Endothelial cell of umbilical vein (primary cell): ENCODE measurements at regions not wholly inside any gene's neighbourhood (a gene's known extent, or its start where the extent isn't known, plus 50 kb on each side); places are given as distances from the start of the nearest gene placed in this dataset.

Experiments used
- BruUV-seq: library from RNA; stranded (reverse); fragments of 400-500 nt; replicated peaks from 2 replicates; lab custom pipeline; 2021; lab: Mats Ljungman, UMichigan
- CTCF ChIA-PET: fragments of 300-600, 350-600 bp; sonication (Branson Sonifier 250); formaldehyde crosslinking; loops from one replicate; lab custom pipeline; 2021; ENCODE audit warnings: antibody characterized with exemption, inconsistent platforms; lab: Charles Lee
- POLR2A ChIA-PET: fragments of 300-600, 350-600 bp; sonication (Branson Sonifier 250); formaldehyde crosslinking; loops from one replicate; lab custom pipeline; 2021; ENCODE audit warnings: antibody characterized with exemption, inconsistent platforms; lab: Charles Lee
- DNase-seq: peaks from one replicate; pipeline ENCODE4 v3.0.0-alpha.2; 2011; ENCODE audit warnings: low read depth, low spot score
- FAIRE-seq: peaks from 2 replicates; lab custom pipeline; 2011; peaks lifted over from hg19 to GRCh38; lab: Jason Lieb, UNC
- H2AFZ ChIP-seq: 2 replicates; pipeline ENCODE4 v1.6.0; 2012; ENCODE audit warnings: low read depth, low read length, control low read depth, inconsistent platforms
- H3K27ac ChIP-seq: 2 replicates; pipeline ENCODE4 v1.5.1; 2011; ENCODE audit warnings: low read depth, mild to moderate bottlenecking, control low read depth, low read length, moderate library complexity; ENCODE audit not compliant: insufficient read depth
- H3K27me3 ChIP-seq, 2 experiments: 2 replicates each; pipeline versions ENCODE4 v1.6.0 to v1.6.1; 2011; ENCODE audit warnings: low read length in 2 of 2, mixed read lengths in 1 of 2; ENCODE audit not compliant: control insufficient read depth in 2 of 2, insufficient read depth in 2 of 2
- H3K36me3 ChIP-seq, 2 experiments: 2 replicates in 1 of 2; 3 replicates in 1 of 2; pipeline ENCODE4 v1.5.1; 2011; ENCODE audit warnings: low read length in 2 of 2, mild to moderate bottlenecking in 1 of 2, moderate library complexity in 1 of 2; ENCODE audit not compliant: control insufficient read depth in 2 of 2, insufficient read depth in 2 of 2; ENCODE audit errors: extremely low read depth in 1 of 2
- H3K4me1 ChIP-seq: 3 replicates; pipeline ENCODE4 v1.5.1; 2011; ENCODE audit warnings: mild to moderate bottlenecking, low read length; ENCODE audit not compliant: control insufficient read depth, insufficient read depth; ENCODE audit errors: extremely low read depth
- H3K4me2 ChIP-seq: 2 replicates; pipeline ENCODE4 v1.6.1; 2011; ENCODE audit warnings: low read length, control low read depth, mixed read lengths; ENCODE audit not compliant: insufficient read depth
- H3K4me3 ChIP-seq, 3 experiments: fragments of 200-600 bp in 1 of 3; sonication (generic), shearing (Covaris generic) in 1 of 3; replicated peaks in 1 of 3; 2 replicates each; pipeline ENCODE4 v1.5.1; 2011 to 2016; ENCODE audit warnings: control low read depth in 3 of 3, low read length in 3 of 3, mild to moderate bottlenecking in 2 of 3, inconsistent platforms in 1 of 3, low read depth in 1 of 3, moderate library complexity in 1 of 3; ENCODE audit not compliant: insufficient read depth in 1 of 3
- H3K79me2 ChIP-seq: 2 replicates; pipeline ENCODE4 v1.6.0; 2012; ENCODE audit warnings: low read length, inconsistent platforms; ENCODE audit not compliant: control insufficient read depth, insufficient read depth
- H3K9ac ChIP-seq: replicated peaks from 2 replicates; pipeline ENCODE3; 2011; ENCODE audit warnings: low read length, control low read depth; ENCODE audit not compliant: insufficient read depth; ENCODE audit errors: extremely low read depth
- H3K9me1 ChIP-seq: replicated peaks from 3 replicates; pipeline ENCODE4 v1.6.0; 2011; ENCODE audit warnings: mild to moderate bottlenecking, low read length; ENCODE audit not compliant: control insufficient read depth, insufficient read depth; ENCODE audit errors: extremely low read depth
- H3K9me3 ChIP-seq: replicated peaks from 2 replicates; pipeline ENCODE4 v1.5.1; 2012; ENCODE audit warnings: low read length, inconsistent platforms; ENCODE audit not compliant: control insufficient read depth, insufficient read depth
- H4K20me1 ChIP-seq: replicated peaks from 2 replicates; pipeline ENCODE3; 2011; ENCODE audit warnings: mild to moderate bottlenecking, low read length; ENCODE audit not compliant: control insufficient read depth, insufficient read depth; ENCODE audit errors: extremely low read depth
- EZH2 ChIP-seq: IDR thresholded peaks from 2 replicates; pipeline ENCODE4 v1.6.1; 2012; ENCODE audit warnings: borderline replicate concordance, low read depth, mild to moderate bottlenecking, moderate library complexity, low read length, inconsistent platforms; ENCODE audit not compliant: severe bottlenecking
- FOS ChIP-seq: IDR thresholded peaks from 2 replicates; pipeline ENCODE4 v1.6.1; 2011; ENCODE audit warnings: mild to moderate bottlenecking, low read length, moderate library complexity, borderline replicate concordance; ENCODE audit not compliant: insufficient read depth
- JUN ChIP-seq: IDR thresholded peaks from 2 replicates; pipeline ENCODE4 v1.6.1; 2011; ENCODE audit warnings: borderline replicate concordance, low read depth; ENCODE audit not compliant: insufficient read length, insufficient read depth
- MYC ChIP-seq: IDR thresholded peaks from one replicate; pipeline ENCODE4 v1.6.1; 2011; ENCODE audit warnings: mild to moderate bottlenecking, low read depth, low read length
- POLR2A ChIP-seq: IDR thresholded peaks from 2 replicates; pipeline ENCODE4 v1.6.1; 2012; ENCODE audit warnings: low read depth, mild to moderate bottlenecking, control low read depth, low read length
- dilution Hi-C: fragments of 300-500 bp; cut with MboI; formaldehyde crosslinking; loops from one replicate; pipeline ENCODE4 v1.15.0; 2019; ENCODE audit warnings: low sequenced_read_pairs; ENCODE audit not compliant: extremely low pct_ligation_motif_present
- intact Hi-C: fragments of 100-400 bp; cut with micrococcal nuclease; formaldehyde crosslinking; loops from one replicate; pipeline ENCODE4 v1.10.0; 2022
- TF ChIP-seq, protein P1 (sequence below): IDR thresholded peaks from 2 replicates; pipeline ENCODE4 v1.6.1; 2011; ENCODE audit not compliant: insufficient read depth, insufficient read length

- POLR2A ChIA-PET = no interaction called here
- BruUV-seq = no TSS peak
- FAIRE-seq (no peak), DNase-seq (no peak)
- TF ChIP-seq, protein P1, sequence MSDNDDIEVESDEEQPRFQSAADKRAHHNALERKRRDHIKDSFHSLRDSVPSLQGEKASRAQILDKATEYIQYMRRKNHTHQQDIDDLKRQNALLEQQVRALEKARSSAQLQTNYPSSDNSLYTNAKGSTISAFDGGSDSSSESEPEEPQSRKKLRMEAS = no peak
- no peaks in the 10 kb centered on the region for H3K4me1 ChIP-seq
- H3K9ac ChIP-seq = no peak overlapping the region
- no peak overlapping the region for H3K27ac ChIP-seq
- H2AFZ ChIP-seq = no peak overlapping the region
- dilution Hi-C loops (no loop called here), intact Hi-C loops (no loop called here)
- CTCF ChIA-PET = no interaction called here
- H3K27me3 ChIP-seq = no peaks in the 10 kb centered on the region
- H3K4me2 ChIP-seq = no peak overlapping the region
- H3K36me3 ChIP-seq = no peaks in the 10 kb centered on the region
- peaks cover 2% of the 10 kb centered on the region for H3K9me3 ChIP-seq
- H3K79me2 ChIP-seq = no peaks in the 10 kb centered on the region
- H3K9me1 ChIP-seq = no peaks in the 10 kb centered on the region
- H3K4me3 ChIP-seq = no peak overlapping the region
- H4K20me1 ChIP-seq = no peaks in the 10 kb centered on the region
Observed at GRCh38 chr18:53797998-53798495, 426.4 kb downstream of the MBD2 start.

- ChIA-PET POLR2A (no interaction called here), CTCF (no interaction called here)
- BruUV-seq = no TSS peak
- DNase-seq (no peak), FAIRE-seq (no peak)
- Histone ChIP-seq H3K4me3 (no peak overlapping the region), H3K79me2 (no peaks in the 10 kb centered on the region), H3K9me1 (no peaks in the 10 kb centered on the region), H3K4me1 (no peaks in the 10 kb centered on the region), H2AFZ (no peak overlapping the region), H3K27me3 (no peaks in the 10 kb centered on the region), H3K27ac (no peak overlapping the region), H3K9me3 (peaks cover 5% of the 10 kb centered on the region), H3K9ac (no peak overlapping the region), H4K20me1 (no peaks in the 10 kb centered on the region), H3K36me3 (no peaks in the 10 kb centered on the region), H3K4me2 (no peak overlapping the region)
- dilution Hi-C loops = no loop called here
- intact Hi-C loops = no loop called here
- TF ChIP-seq EZH2 = no peak
- TF ChIP-seq POLR2A = no peak
- TF ChIP-seq, protein P1 = no peak
- no peak for TF ChIP-seq JUN
- no peak for TF ChIP-seq MYC
- no peak for TF ChIP-seq FOS
Observed at GRCh38 chr18:53796040-53796729, 428.3 kb downstream of the MBD2 start.
